Motor neuron (in vitro differentiated cells): ENCODE measurements at regions not wholly inside any gene's neighbourhood (a gene's known extent, or its start where the extent isn't known, plus 50 kb on each side); places are given as distances from the start of the nearest gene placed in this dataset.

Experiments
- ATAC-seq, 8 experiments: fragments of 200-7000 bp; cut with Tn5 transposase; replicated peaks in 6 of 8; 2 replicates each; pipeline ENCODE4 v1.8.0; 2021; ENCODE audit warnings: mild to moderate bottlenecking in 8 of 8, moderate library complexity in 8 of 8
- H3K27ac ChIP-seq, 2 donors: fragments of 250-450 bp; sonication (Bioruptor Pico); 2 replicates each; pipeline ENCODE4 v1.9.0; 2021; ENCODE audit warnings: antibody characterized with exemption in 2 of 2, mild to moderate bottlenecking in 2 of 2, moderate library complexity in 1 of 2
- H3K4me1 ChIP-seq, 2 donors: fragments of 250-450 bp; sonication (Bioruptor Pico); replicated peaks in 1 of 2; 2 replicates each; pipeline ENCODE4 v1.6.1; 2021; ENCODE audit warnings: antibody characterized with exemption in 2 of 2, mild to moderate bottlenecking in 2 of 2, moderate library complexity in 1 of 2
- H3K4me3 ChIP-seq, 5 donors: fragments of 250-450 bp; sonication (Bioruptor Pico); 2 replicates each; pipeline ENCODE4 v1.9.0; 2021; ENCODE audit warnings: antibody characterized with exemption in 5 of 5, mild to moderate bottlenecking in 5 of 5, moderate library complexity in 4 of 5
- WGBS, 10 experiments: fragments of 450-650 bp; shearing (Covaris generic); methylation state at CpG; one replicate each; pipeline ENCODE4 v1.0.0; 2022; 5-methylcytosine and 5-hydroxymethylcytosine counted together
- in situ Hi-C, 9 experiments: fragments of 400-800 bp; cut with MboI; loops; one replicate each; pipeline ENCODE4 v1.15.0; 2021; ENCODE audit warnings: low sequenced_read_pairs in 9 of 9, low pct_unique_long_range_greater_than_20kb in 2 of 9; ENCODE audit not compliant: unreplicated experiment in 9 of 9

- no peak for ATAC-seq
- 0 to 100% (median 59%) methylated on average over 1 to 2 of the region's 2 CpGs; no CpG with 5 or more reads in 2 of the 10 experiments for WGBS, 10 experiments
- Histone ChIP-seq H3K4me1 (no peaks in the 10 kb centered on the region), H3K4me3 (no peak overlapping the region), H3K27ac (no peak overlapping the region)
- in situ Hi-C loops = no loop called here
These were observed 178.0 kb downstream of the IPMK start for GRCh38 chr10:58089739-58090138.

GRCh38 chr10:58087896-58088295 lies 179.8 kb downstream of the IPMK start:
- no peak overlapping the region for H3K4me3 ChIP-seq
- no peak for ATAC-seq
- in situ Hi-C loops = no loop called here
- H3K4me1 ChIP-seq = no peaks in the 10 kb centered on the region
- no peak overlapping the region for H3K27ac ChIP-seq

GRCh38 chr10:58086763-58087150 lies 180.9 kb downstream of the IPMK start:
- no peak for ATAC-seq
- WGBS, 10 experiments = 33 to 100% (median 85%) methylated on average over 1 to 2 of the region's 2 CpGs; no CpG with 5 or more reads in 2 of the 10 experiments
- in situ Hi-C loops = no loop called here

GRCh38 chr10:58086144-58086762 lies 181.4 kb downstream of the IPMK start:
- H3K4me3 ChIP-seq = no peak overlapping the region
- ATAC-seq = no peak
- no peak overlapping the region for H3K27ac ChIP-seq
- no peaks in the 10 kb centered on the region for H3K4me1 ChIP-seq
- 0 to 100% (median 82%) methylated on average over 1 to 2 of the region's 2 CpGs; no CpG with 5 or more reads in 2 of the 10 experiments for WGBS, 10 experiments
- in situ Hi-C loops = no loop called here

More at GRCh38 chr10:58086763-58087150, 180.9 kb downstream of the IPMK start:
- no peak overlapping the region for H3K4me3 ChIP-seq
- H3K27ac ChIP-seq = no peak overlapping the region
- H3K4me1 ChIP-seq = no peaks in the 10 kb centered on the region

- WGBS, 10 experiments = 13 to 97% (median 63%) methylated on average over 1 to 3 of the region's 3 CpGs
- in situ Hi-C loops = no loop called here
- Histone ChIP-seq H3K27ac (no peak overlapping the region), H3K4me3 (no peak overlapping the region), H3K4me1 (no peaks in the 10 kb centered on the region)
- ATAC-seq = no peak
These were observed 185.4 kb downstream of the IPMK start for GRCh38 chr10:58082248-58082647.

GRCh38 chr10:58081353-58081752 lies 186.3 kb downstream of the IPMK start:
- Histone ChIP-seq H3K27ac (no peak overlapping the region), H3K4me3 (no peak overlapping the region), H3K4me1 (no peaks in the 10 kb centered on the region)
- 0 to 80% (median 53%) methylated on average over 1 to 2 of the region's 2 CpGs; no CpG with 5 or more reads in 3 of the 10 experiments for WGBS, 10 experiments
- no peak for ATAC-seq
- in situ Hi-C loops = no loop called here

GRCh38 chr10:58079461-58079860 lies 188.2 kb downstream of the IPMK start:
- in situ Hi-C loops = no loop called here
- no peak for ATAC-seq
- Histone ChIP-seq H3K27ac (no peak overlapping the region), H3K4me1 (no peaks in the 10 kb centered on the region), H3K4me3 (no peak overlapping the region)
- 0 to 100% (median 71%) methylated on average over 1 to 2 of the region's 2 CpGs; no CpG with 5 or more reads in 1 of the 10 experiments for WGBS, 10 experiments

GRCh38 chr10:58072634-58073033 lies 195.1 kb downstream of the IPMK start:
- H3K4me1 ChIP-seq = no peaks in the 10 kb centered on the region
- no peak overlapping the region for H3K27ac ChIP-seq
- WGBS, 10 experiments = 0 to 100% (median 95%) methylated on average over 2 to 3 of the region's 3 CpGs
- no peak overlapping the region for H3K4me3 ChIP-seq
- in situ Hi-C loops = loop anchor here in 2 of 9 experiments (25.0 kb wide), 3 partner anchors 210 to 735 kb away; no protein-coding TSS in a partner anchor
- ATAC-seq = no peak

- no peak overlapping the region for H3K27ac ChIP-seq
- H3K4me3 ChIP-seq = no peak overlapping the region
- in situ Hi-C loops = loop anchor here in 2 of 9 experiments (25.0 kb wide), 3 partner anchors 209 to 734 kb away; no protein-coding TSS in a partner anchor
- H3K4me1 ChIP-seq = no peaks in the 10 kb centered on the region
- 0 to 95% (median 80%) methylated on average over 1 to 6 of the region's 6 CpGs; no CpG with 5 or more reads in 3 of the 10 experiments for WGBS, 10 experiments
- ATAC-seq = no peak
These were observed 196.7 kb downstream of the IPMK start for GRCh38 chr10:58070956-58071355.

- H3K4me3 ChIP-seq = no peak overlapping the region
- peaks cover 0 to 3% of the 10 kb centered on the region in 2 donors for H3K4me1 ChIP-seq
- ATAC-seq = no peak
- in situ Hi-C loops = loop anchor here in 2 of 9 experiments (25.0 kb wide), 3 partner anchors 207 to 732 kb away; no protein-coding TSS in a partner anchor
- WGBS, 10 experiments = 20 to 100% (median 63%) methylated on average over 1 to 2 of the region's 2 CpGs; no CpG with 5 or more reads in 6 of the 10 experiments
- H3K27ac ChIP-seq = no peak overlapping the region
These were observed 198.9 kb downstream of the IPMK start for GRCh38 chr10:58068809-58069208.

- H3K27ac ChIP-seq = no peak overlapping the region
- H3K4me1 ChIP-seq = peaks cover 0 to 3% of the 10 kb centered on the region in 2 donors
- 0 to 100% (median 78%) methylated on average over 1 to 4 of the region's 4 CpGs; no CpG with 5 or more reads in 2 of the 10 experiments for WGBS, 10 experiments
- in situ Hi-C loops = loop anchor here in 2 of 9 experiments (25.0 kb wide), 3 partner anchors 205 to 730 kb away; no protein-coding TSS in a partner anchor
- no peak overlapping the region for H3K4me3 ChIP-seq
- no peak for ATAC-seq
These were observed 200.7 kb downstream of the IPMK start for GRCh38 chr10:58066979-58067378.

GRCh38 chr10:58066126-58066525 lies 201.6 kb downstream of the IPMK start:
- 0 to 100% (median 81%) methylated on average over 1 to 2 of the region's 4 CpGs; no CpG with 5 or more reads in 2 of the 10 experiments for WGBS, 10 experiments
- in situ Hi-C loops = loop anchor here in 2 of 9 experiments (25.0 kb wide), 3 partner anchors 204 to 729 kb away; no protein-coding TSS in a partner anchor
- no peak for ATAC-seq
- no peak overlapping the region for H3K27ac ChIP-seq
- H3K4me3 ChIP-seq = no peak overlapping the region
- peaks cover 0 to 3% of the 10 kb centered on the region in 2 donors for H3K4me1 ChIP-seq

GRCh38 chr10:58065529-58065815 lies 202.2 kb downstream of the IPMK start:
- in situ Hi-C loops = loop anchor here in 2 of 9 experiments (25.0 kb wide), 3 partner anchors 203 to 728 kb away; no protein-coding TSS in a partner anchor
- 0 to 100% (median 67%) methylated on average over 1 to 6 of the region's 6 CpGs; no CpG with 5 or more reads in 1 of the 10 experiments for WGBS, 10 experiments
- Histone ChIP-seq H3K27ac (no peak overlapping the region), H3K4me1 (peaks cover 0 to 3% of the 10 kb centered on the region in 2 donors), H3K4me3 (no peak overlapping the region)
- ATAC-seq = no peak
